ENCODE measurements at regions not wholly inside any gene's neighbourhood (a gene's known extent, or its start where the extent isn't known, plus 50 kb on each side); places are given as distances from the start of the nearest gene placed in this dataset.

GRCh38 chr6:95448208-95448607 lies 129.1 kb upstream of the MANEA start:
- Histone ChIP-seq H2AK5ac (ENCODE audit: low read depth, low read length) (no peak overlapping the region), H3K4me3 (ENCODE audit: low read length in 2 of 2) (no peak overlapping the region), H4K8ac (ENCODE audit: low read depth, low read length) (no peak overlapping the region), H3K9me3 (replicated peaks in 1 of 2; ENCODE audit: control insufficient read depth in 2 of 2, insufficient read depth in 1 of 2, low read depth in 1 of 2, low read length in 2 of 2) (no peaks in the 10 kb centered on the region), H3K4me2 (ENCODE audit: insufficient read depth, low read length, poor library complexity, severe bottlenecking) (no peak overlapping the region), H3K14ac (ENCODE audit: low read length) (no peak overlapping the region), H2AFZ (ENCODE audit: low read length) (no peak overlapping the region), H2BK12ac (ENCODE audit: low read length) (no peak overlapping the region), H2BK120ac (ENCODE audit: low read depth, low read length) (no peak overlapping the region), H2BK15ac (ENCODE audit: low read length) (no peak overlapping the region), H3K18ac (ENCODE audit: low read length) (no peak overlapping the region), H3K4ac (ENCODE audit: low read length) (no peak overlapping the region), H3K79me1 (ENCODE audit: low read depth, low read length) (no peaks in the 10 kb centered on the region), H3K27ac (replicated peaks; ENCODE audit: low read length) (no peak overlapping the region), H3K23ac (ENCODE audit: low read depth, low read length, poor library complexity) (no peak overlapping the region), H3K27me3 (ENCODE audit: control insufficient read depth in 3 of 3, insufficient read depth in 3 of 3, low read depth in 1 of 3, low read length in 3 of 3) (no peaks in the 10 kb centered on the region), H4K91ac (ENCODE audit: low read depth, low read length, poor library complexity) (no peak overlapping the region), H3K9ac (ENCODE audit: low read depth, low read length, poor library complexity) (no peak overlapping the region), H2BK5ac (ENCODE audit: low read length) (no peak overlapping the region), H3K36me3 (replicated peaks in 1 of 2; ENCODE audit: control insufficient read depth in 2 of 2, insufficient read depth in 2 of 2, low read length in 2 of 2) (no peaks in the 10 kb centered on the region), H3K4me1 (ENCODE audit: control insufficient read depth in 2 of 2, insufficient read depth in 1 of 2, low read depth in 1 of 2, low read length in 2 of 2) (no peaks in the 10 kb centered on the region)
- WGBS, 2 donors (ENCODE audit: extremely low coverage in 2 of 2, insufficient read length in 2 of 2, insufficient replicate concordance in 1 of 2), result no CpG with 5 or more reads among the region's 4 CpGs
- DNase-seq (ENCODE audit: low spot score), result no peak

DNA sequence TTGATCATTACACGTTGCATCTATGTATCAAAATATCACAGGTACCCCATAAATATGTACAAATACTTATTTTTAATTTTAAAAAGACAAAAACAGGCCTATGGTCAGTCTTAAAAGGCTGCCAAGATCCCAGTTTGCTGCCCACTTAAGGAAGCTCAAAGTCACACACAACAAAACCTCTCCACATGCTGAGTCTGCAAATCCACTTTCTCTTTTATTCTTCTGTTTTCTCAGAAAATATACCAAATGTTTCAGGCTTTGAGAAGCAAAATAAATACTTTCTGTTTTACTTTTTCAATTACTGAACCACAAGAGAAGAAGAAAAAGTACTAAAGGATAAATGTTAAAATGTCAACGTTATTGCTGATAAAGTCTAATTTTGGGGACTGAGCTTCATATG lies 107.8 kb upstream of the MANEA start:
- DNase-seq (ENCODE audit: low spot score), result no peak
- no peak overlapping the region for H3K9ac ChIP-seq (ENCODE audit: low read depth, low read length, poor library complexity)
- H3K4me1 ChIP-seq (ENCODE audit: control insufficient read depth in 2 of 2, insufficient read depth in 1 of 2, low read depth in 1 of 2, low read length in 2 of 2), result no peaks in the 10 kb centered on the region
- H3K27ac ChIP-seq (replicated peaks; ENCODE audit: low read length), result no peak overlapping the region
- no peak overlapping the region for H2BK12ac ChIP-seq (ENCODE audit: low read length)
- no peak overlapping the region for H3K4me3 ChIP-seq (ENCODE audit: low read length in 2 of 2)
- H3K27me3 ChIP-seq (ENCODE audit: control insufficient read depth in 3 of 3, insufficient read depth in 3 of 3, low read depth in 1 of 3, low read length in 3 of 3), result no peaks in the 10 kb centered on the region
- no peak overlapping the region for H3K18ac ChIP-seq (ENCODE audit: low read length)
- H4K91ac ChIP-seq (ENCODE audit: low read depth, low read length, poor library complexity), result no peak overlapping the region
- H2BK15ac ChIP-seq (ENCODE audit: low read length), result no peak overlapping the region
- H2BK5ac ChIP-seq (ENCODE audit: low read length), result no peak overlapping the region
- H3K23ac ChIP-seq (ENCODE audit: low read depth, low read length, poor library complexity), result no peak overlapping the region
- no peak overlapping the region for H2AFZ ChIP-seq (ENCODE audit: low read length)
- peaks cover 0 to 2% of the 10 kb centered on the region in 2 donors for H3K9me3 ChIP-seq (replicated peaks in 1 of 2; ENCODE audit: control insufficient read depth in 2 of 2, insufficient read depth in 1 of 2, low read depth in 1 of 2, low read length in 2 of 2)
- WGBS, 2 donors (ENCODE audit: extremely low coverage in 2 of 2, insufficient read length in 2 of 2, insufficient replicate concordance in 1 of 2), result no CpG with 5 or more reads among the region's 2 CpGs
- H2AK5ac ChIP-seq (ENCODE audit: low read depth, low read length), result no peak overlapping the region
- H3K14ac ChIP-seq (ENCODE audit: low read length), result no peak overlapping the region
- H3K4me2 ChIP-seq (ENCODE audit: insufficient read depth, low read length, poor library complexity, severe bottlenecking), result no peak overlapping the region
- peaks cover 2% of the 10 kb centered on the region for H3K79me1 ChIP-seq (ENCODE audit: low read depth, low read length)
- no peaks in the 10 kb centered on the region for H3K36me3 ChIP-seq (replicated peaks in 1 of 2; ENCODE audit: control insufficient read depth in 2 of 2, insufficient read depth in 2 of 2, low read length in 2 of 2)
- no peak overlapping the region for H4K8ac ChIP-seq (ENCODE audit: low read depth, low read length)
- no peak overlapping the region for H2BK120ac ChIP-seq (ENCODE audit: low read depth, low read length)
- no peak overlapping the region for H3K4ac ChIP-seq (ENCODE audit: low read length)

DNA sequence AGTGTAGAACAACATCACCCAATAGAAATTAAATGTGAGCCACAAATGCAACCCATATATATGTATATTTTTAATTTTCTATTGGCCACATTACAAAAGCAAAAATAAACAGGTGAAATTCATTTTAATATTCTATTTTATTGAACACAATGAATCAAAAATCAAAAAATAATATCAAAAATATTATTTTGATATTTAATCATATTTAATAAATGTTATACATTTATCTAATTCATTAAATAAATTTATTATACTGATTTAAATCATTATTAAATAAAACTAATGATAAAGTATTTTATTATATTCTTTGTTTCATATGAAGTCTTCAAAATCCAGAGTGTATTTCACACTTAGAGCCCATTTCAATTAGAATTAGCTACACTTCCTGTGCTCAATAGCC lies 98.4 kb upstream of the MANEA start:
- no peak overlapping the region for H3K27ac ChIP-seq (replicated peaks; ENCODE audit: low read length)
- no peaks in the 10 kb centered on the region for H3K4me1 ChIP-seq (ENCODE audit: control insufficient read depth in 2 of 2, insufficient read depth in 1 of 2, low read depth in 1 of 2, low read length in 2 of 2)
- H3K36me3 ChIP-seq (replicated peaks in 1 of 2; ENCODE audit: control insufficient read depth in 2 of 2, insufficient read depth in 2 of 2, low read length in 2 of 2), result no peaks in the 10 kb centered on the region
- no peak overlapping the region for H2BK120ac ChIP-seq (ENCODE audit: low read depth, low read length)
- H4K8ac ChIP-seq (ENCODE audit: low read depth, low read length), result no peak overlapping the region
- no peak overlapping the region for H3K4me2 ChIP-seq (ENCODE audit: insufficient read depth, low read length, poor library complexity, severe bottlenecking)
- H2BK5ac ChIP-seq (ENCODE audit: low read length), result no peak overlapping the region
- H3K4me3 ChIP-seq (ENCODE audit: low read length in 2 of 2), result no peak overlapping the region
- H3K18ac ChIP-seq (ENCODE audit: low read length), result no peak overlapping the region
- H3K9ac ChIP-seq (ENCODE audit: low read depth, low read length, poor library complexity), result no peak overlapping the region
- no peak overlapping the region for H2BK15ac ChIP-seq (ENCODE audit: low read length)
- H3K9me3 ChIP-seq (replicated peaks in 1 of 2; ENCODE audit: control insufficient read depth in 2 of 2, insufficient read depth in 1 of 2, low read depth in 1 of 2, low read length in 2 of 2), result no peaks in the 10 kb centered on the region
- H3K4ac ChIP-seq (ENCODE audit: low read length), result no peak overlapping the region
- H2BK12ac ChIP-seq (ENCODE audit: low read length), result no peak overlapping the region
- no peak overlapping the region for H2AFZ ChIP-seq (ENCODE audit: low read length)
- no peak overlapping the region for H2AK5ac ChIP-seq (ENCODE audit: low read depth, low read length)
- no peak for DNase-seq (ENCODE audit: low spot score)
- no peak overlapping the region for H3K23ac ChIP-seq (ENCODE audit: low read depth, low read length, poor library complexity)
- no peak overlapping the region for H4K91ac ChIP-seq (ENCODE audit: low read depth, low read length, poor library complexity)
- H3K79me1 ChIP-seq (ENCODE audit: low read depth, low read length), result no peaks in the 10 kb centered on the region
- no peak overlapping the region for H3K14ac ChIP-seq (ENCODE audit: low read length)
- H3K27me3 ChIP-seq (ENCODE audit: control insufficient read depth in 3 of 3, insufficient read depth in 3 of 3, low read depth in 1 of 3, low read length in 3 of 3), result no peaks in the 10 kb centered on the region

- no peak overlapping the region for H2AK5ac ChIP-seq (ENCODE audit: low read depth, low read length)
- H2AFZ ChIP-seq (ENCODE audit: low read length), result no peak overlapping the region
- H4K91ac ChIP-seq (ENCODE audit: low read depth, low read length, poor library complexity), result no peak overlapping the region
- no peak overlapping the region for H2BK12ac ChIP-seq (ENCODE audit: low read length)
- no peak overlapping the region for H2BK120ac ChIP-seq (ENCODE audit: low read depth, low read length)
- H3K27me3 ChIP-seq (ENCODE audit: control insufficient read depth in 3 of 3, insufficient read depth in 3 of 3, low read depth in 1 of 3, low read length in 3 of 3), result no peaks in the 10 kb centered on the region
- H3K9me3 ChIP-seq (replicated peaks in 1 of 2; ENCODE audit: control insufficient read depth in 2 of 2, insufficient read depth in 1 of 2, low read depth in 1 of 2, low read length in 2 of 2), result no peaks in the 10 kb centered on the region
- no peak overlapping the region for H3K27ac ChIP-seq (replicated peaks; ENCODE audit: low read length)
- no peaks in the 10 kb centered on the region for H3K4me1 ChIP-seq (ENCODE audit: control insufficient read depth in 2 of 2, insufficient read depth in 1 of 2, low read depth in 1 of 2, low read length in 2 of 2)
- H3K36me3 ChIP-seq (replicated peaks in 1 of 2; ENCODE audit: control insufficient read depth in 2 of 2, insufficient read depth in 2 of 2, low read length in 2 of 2), result no peaks in the 10 kb centered on the region
- no peak overlapping the region for H2BK5ac ChIP-seq (ENCODE audit: low read length)
- no peak overlapping the region for H3K23ac ChIP-seq (ENCODE audit: low read depth, low read length, poor library complexity)
- H3K79me1 ChIP-seq (ENCODE audit: low read depth, low read length), result no peaks in the 10 kb centered on the region
- no peak overlapping the region for H3K14ac ChIP-seq (ENCODE audit: low read length)
- H3K9ac ChIP-seq (ENCODE audit: low read depth, low read length, poor library complexity), result no peak overlapping the region
- H3K4ac ChIP-seq (ENCODE audit: low read length), result no peak overlapping the region
- H4K8ac ChIP-seq (ENCODE audit: low read depth, low read length), result no peak overlapping the region
- no peak overlapping the region for H3K4me3 ChIP-seq (ENCODE audit: low read length in 2 of 2)
- H3K18ac ChIP-seq (ENCODE audit: low read length), result no peak overlapping the region
- H2BK15ac ChIP-seq (ENCODE audit: low read length), result no peak overlapping the region
- DNase-seq (ENCODE audit: low spot score), result no peak
- no peak overlapping the region for H3K4me2 ChIP-seq (ENCODE audit: insufficient read depth, low read length, poor library complexity, severe bottlenecking)
Observed at GRCh38 chr6:95487817-95488216, 89.5 kb upstream of the MANEA start.
